ENCODE measurements at regions not wholly inside any gene's neighbourhood (a gene's known extent, or its start where the extent isn't known, plus 50 kb on each side); places are given as distances from the start of the nearest gene placed in this dataset.
"Not testable (repeated sequence)": the region's sequence is repeated elsewhere in the genome, so short reads cannot be mapped to it uniquely, and the experiment has no call there.

DNA sequence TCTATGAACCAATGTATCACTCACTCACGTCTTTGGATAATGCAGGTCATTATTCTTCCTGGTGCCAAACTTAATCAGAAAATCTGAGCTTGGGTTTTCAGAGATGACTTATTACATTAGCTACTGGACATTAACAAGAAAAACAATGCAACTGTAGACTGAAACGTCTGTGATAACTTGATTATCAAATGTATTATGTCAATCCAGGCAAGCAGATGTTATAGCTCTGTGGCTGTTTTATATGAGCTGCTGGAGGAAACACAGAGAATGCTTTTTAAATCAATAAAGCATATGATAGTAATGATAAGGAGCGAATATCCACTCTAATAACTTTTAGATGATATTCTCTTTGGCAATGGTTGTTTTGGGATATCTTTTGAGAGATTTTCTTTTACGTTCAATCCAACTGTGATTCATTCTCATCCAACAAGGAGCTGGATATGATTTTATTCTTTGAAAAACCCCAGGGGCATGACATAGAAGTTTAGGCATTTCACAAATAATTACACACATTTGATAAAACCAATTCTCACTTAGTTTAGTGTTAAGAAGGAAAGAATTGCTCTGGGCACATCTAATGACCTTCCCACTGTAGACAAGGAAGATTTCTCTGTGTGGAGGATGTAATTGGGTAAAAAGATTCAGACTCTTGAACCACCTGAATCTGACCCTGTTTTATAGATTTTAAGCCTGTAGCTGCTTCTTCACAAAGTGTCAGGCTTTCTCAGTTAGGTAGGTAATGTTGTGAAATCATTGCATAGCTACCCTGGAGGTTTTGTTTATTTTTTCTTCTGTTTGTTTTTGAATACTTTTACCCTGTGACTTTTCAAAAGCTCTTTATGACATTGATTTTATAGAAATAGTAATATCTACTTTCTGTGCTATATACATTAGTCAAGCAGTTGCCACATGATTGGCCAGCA lies 1124.7 kb downstream of the DNAJB9 start:
- TF ChIP-seq CTCF (IDR thresholded peaks at IDR 0.05; ENCODE audit: borderline replicate concordance, insufficient read depth, low read depth, low read length), result no peak
- no peak overlapping the region for H3K4me3 ChIP-seq (ENCODE audit: low read depth, low read length)

GRCh38 chr7:109695419-109695818 lies 1125.7 kb downstream of the DNAJB9 start:
- H3K4me3 ChIP-seq (ENCODE audit: low read depth, low read length), result no peak overlapping the region
- TF ChIP-seq CTCF (IDR thresholded peaks at IDR 0.05; ENCODE audit: borderline replicate concordance, insufficient read depth, low read depth, low read length), result no peak

DNA sequence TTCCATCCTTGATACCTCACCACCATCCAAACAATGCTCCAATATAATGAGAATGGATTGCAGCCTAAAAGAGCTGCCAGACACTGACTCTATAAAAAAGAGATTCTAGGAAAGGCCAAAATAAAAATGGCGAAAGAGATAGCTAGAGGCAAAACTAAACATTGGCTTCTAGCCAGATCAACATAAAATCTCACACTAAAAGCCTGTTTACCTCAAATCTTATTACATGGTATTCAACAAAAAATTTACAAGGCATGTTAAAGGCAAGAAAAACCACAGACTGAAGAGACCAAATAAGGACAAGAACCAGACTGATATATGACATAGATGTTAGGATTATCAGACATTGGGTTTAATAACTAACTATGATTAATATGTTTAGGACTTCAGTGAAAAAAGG lies 1127.0 kb downstream of the DNAJB9 start:
- no peak for TF ChIP-seq CTCF (IDR thresholded peaks at IDR 0.05; ENCODE audit: borderline replicate concordance, insufficient read depth, low read depth, low read length)
- H3K4me3 ChIP-seq (ENCODE audit: low read depth, low read length), result no peak overlapping the region

GRCh38 chr7:109699661-109700060 lies 1130.0 kb downstream of the DNAJB9 start:
- no peak overlapping the region for H3K4me3 ChIP-seq (ENCODE audit: low read depth, low read length)
- TF ChIP-seq CTCF (IDR thresholded peaks at IDR 0.05; ENCODE audit: borderline replicate concordance, insufficient read depth, low read depth, low read length), result no peak

- TF ChIP-seq CTCF (IDR thresholded peaks at IDR 0.05; ENCODE audit: borderline replicate concordance, insufficient read depth, low read depth, low read length), result no peak
These were observed 1143.7 kb downstream of the DNAJB9 start for GRCh38 chr7:109713366-109713765.

DNA sequence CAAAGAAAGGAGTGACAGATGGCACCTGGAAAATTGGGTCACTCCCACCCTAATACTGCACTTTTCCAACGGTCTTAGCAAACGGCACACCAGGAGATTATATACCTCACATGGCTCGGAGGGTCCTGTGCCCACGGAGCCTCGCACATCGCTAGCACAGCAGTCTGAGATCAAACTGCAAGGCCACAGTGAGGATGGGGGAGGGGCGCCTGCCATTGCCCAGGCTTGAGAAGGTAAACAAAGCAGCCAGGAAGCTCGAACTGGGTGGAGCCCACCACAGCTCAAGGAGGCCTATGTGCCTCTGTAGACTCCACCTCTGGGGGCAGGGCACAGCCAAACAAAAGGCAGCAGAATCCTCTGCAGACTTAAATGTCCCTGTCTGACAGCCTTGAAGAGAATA lies 1149.7 kb downstream of the DNAJB9 start:
- not testable (repeated sequence) for H3K4me3 ChIP-seq (ENCODE audit: low read depth, low read length)

More at GRCh38 chr7:109713366-109713765, 1143.7 kb downstream of the DNAJB9 start:
- H3K4me3 ChIP-seq (ENCODE audit: low read depth, low read length), result no peak overlapping the region

DNA sequence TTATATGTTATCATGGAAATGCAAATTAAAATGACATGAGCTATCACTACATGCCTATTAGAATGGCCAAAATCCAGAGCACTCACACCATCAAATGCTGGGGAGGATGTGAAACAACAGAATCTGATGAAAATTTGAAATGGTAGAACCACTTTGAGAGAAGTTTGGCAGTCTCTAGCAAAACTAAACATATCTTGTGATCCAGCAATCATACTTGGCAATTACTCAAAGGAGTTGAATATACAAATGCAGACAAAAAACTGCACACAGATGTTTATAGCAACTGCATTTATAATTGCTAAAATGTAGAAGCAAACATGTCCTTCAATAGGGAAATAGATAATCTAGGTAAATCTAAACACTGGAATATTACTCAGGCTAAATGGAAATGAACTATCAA lies 1164.9 kb downstream of the DNAJB9 start:
- TF ChIP-seq CTCF (IDR thresholded peaks at IDR 0.05; ENCODE audit: borderline replicate concordance, insufficient read depth, low read depth, low read length), result no peak

More for the DNA sequence above, 1164.9 kb downstream of the DNAJB9 start:
- H3K4me3 ChIP-seq (ENCODE audit: low read depth, low read length), result no peak overlapping the region

All from GM12875 (cell line).